ENCODE measurements at regions not wholly inside any gene's neighbourhood (a gene's known extent, or its start where the extent isn't known, plus 50 kb on each side); places are given as distances from the start of the nearest gene placed in this dataset.

DNA sequence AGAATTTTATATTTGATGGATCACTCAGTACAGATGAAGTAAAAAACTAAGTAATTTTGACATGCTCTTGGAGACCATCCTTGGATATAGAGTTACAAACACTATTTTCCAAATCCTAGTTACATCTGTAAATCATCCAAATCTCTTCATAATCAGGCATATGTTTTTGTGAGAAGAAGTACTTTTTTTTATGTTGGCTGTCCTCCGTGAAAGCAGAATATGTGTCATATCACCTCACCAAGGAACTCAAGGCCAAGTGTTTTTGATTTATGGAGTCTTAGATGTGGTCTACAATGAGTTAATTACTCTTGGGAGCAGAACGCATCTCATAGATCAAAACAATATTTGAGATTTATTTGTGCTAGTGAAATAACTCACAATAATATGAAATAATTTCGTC lies 416.5 kb upstream of the TGFBR2 start:
- no peak for TF ChIP-seq SIN3A (IDR thresholded peaks at IDR 0.05; ENCODE audit: borderline replicate concordance, insufficient read depth, low read depth, low read length)
- no peak for TF ChIP-seq TCF7L2 (IDR thresholded peaks at IDR 0.05; ENCODE audit: low read depth, low read length)
- TF ChIP-seq, protein P1, sequence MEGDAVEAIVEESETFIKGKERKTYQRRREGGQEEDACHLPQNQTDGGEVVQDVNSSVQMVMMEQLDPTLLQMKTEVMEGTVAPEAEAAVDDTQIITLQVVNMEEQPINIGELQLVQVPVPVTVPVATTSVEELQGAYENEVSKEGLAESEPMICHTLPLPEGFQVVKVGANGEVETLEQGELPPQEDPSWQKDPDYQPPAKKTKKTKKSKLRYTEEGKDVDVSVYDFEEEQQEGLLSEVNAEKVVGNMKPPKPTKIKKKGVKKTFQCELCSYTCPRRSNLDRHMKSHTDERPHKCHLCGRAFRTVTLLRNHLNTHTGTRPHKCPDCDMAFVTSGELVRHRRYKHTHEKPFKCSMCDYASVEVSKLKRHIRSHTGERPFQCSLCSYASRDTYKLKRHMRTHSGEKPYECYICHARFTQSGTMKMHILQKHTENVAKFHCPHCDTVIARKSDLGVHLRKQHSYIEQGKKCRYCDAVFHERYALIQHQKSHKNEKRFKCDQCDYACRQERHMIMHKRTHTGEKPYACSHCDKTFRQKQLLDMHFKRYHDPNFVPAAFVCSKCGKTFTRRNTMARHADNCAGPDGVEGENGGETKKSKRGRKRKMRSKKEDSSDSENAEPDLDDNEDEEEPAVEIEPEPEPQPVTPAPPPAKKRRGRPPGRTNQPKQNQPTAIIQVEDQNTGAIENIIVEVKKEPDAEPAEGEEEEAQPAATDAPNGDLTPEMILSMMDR (IDR thresholded peaks at IDR 0.05) = no peak
- no peak for TF ChIP-seq POLR2AphosphoS5 (IDR thresholded peaks at IDR 0.05; ENCODE audit: low read depth, low read length)
- TF ChIP-seq, protein P2, sequence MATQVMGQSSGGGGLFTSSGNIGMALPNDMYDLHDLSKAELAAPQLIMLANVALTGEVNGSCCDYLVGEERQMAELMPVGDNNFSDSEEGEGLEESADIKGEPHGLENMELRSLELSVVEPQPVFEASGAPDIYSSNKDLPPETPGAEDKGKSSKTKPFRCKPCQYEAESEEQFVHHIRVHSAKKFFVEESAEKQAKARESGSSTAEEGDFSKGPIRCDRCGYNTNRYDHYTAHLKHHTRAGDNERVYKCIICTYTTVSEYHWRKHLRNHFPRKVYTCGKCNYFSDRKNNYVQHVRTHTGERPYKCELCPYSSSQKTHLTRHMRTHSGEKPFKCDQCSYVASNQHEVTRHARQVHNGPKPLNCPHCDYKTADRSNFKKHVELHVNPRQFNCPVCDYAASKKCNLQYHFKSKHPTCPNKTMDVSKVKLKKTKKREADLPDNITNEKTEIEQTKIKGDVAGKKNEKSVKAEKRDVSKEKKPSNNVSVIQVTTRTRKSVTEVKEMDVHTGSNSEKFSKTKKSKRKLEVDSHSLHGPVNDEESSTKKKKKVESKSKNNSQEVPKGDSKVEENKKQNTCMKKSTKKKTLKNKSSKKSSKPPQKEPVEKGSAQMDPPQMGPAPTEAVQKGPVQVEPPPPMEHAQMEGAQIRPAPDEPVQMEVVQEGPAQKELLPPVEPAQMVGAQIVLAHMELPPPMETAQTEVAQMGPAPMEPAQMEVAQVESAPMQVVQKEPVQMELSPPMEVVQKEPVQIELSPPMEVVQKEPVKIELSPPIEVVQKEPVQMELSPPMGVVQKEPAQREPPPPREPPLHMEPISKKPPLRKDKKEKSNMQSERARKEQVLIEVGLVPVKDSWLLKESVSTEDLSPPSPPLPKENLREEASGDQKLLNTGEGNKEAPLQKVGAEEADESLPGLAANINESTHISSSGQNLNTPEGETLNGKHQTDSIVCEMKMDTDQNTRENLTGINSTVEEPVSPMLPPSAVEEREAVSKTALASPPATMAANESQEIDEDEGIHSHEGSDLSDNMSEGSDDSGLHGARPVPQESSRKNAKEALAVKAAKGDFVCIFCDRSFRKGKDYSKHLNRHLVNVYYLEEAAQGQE (IDR thresholded peaks at IDR 0.05; ENCODE audit: insufficient read depth in 1 of 2, low read depth in 2 of 2, low read length in 1 of 2) = no peak
- intact Hi-C loops (cut with micrococcal nuclease; ENCODE audit: unreplicated experiment) = loop anchor here (10.0 kb wide), 1 partner anchor 75 kb away; no protein-coding TSS in a partner anchor
- Histone ChIP-seq H3K4me1 (ENCODE audit: control insufficient read depth, insufficient read depth, low read length) (no peaks in the 10 kb centered on the region), H3K4me3 (ENCODE audit: low read depth in 2 of 2, low read length in 2 of 2) (no peak overlapping the region), H3K9me3 (ENCODE audit: control insufficient read depth, insufficient read depth, low read depth, low read length) (no peaks in the 10 kb centered on the region), H3K36me3 (ENCODE audit: control insufficient read depth, insufficient read depth, low read length) (no peaks in the 10 kb centered on the region), H3K27ac (ENCODE audit: low read length) (no peak overlapping the region), H3K27me3 (ENCODE audit: control insufficient read depth, insufficient read depth, low read length) (no peaks in the 10 kb centered on the region)
- ChIA-PET CTCF (no interaction called here), POLR2A (no interaction called here)
- in situ Hi-C loops (cut with HindIII; ENCODE audit: low pct_unique_long_range_greater_than_20kb, low sequenced_read_pairs) = no loop called here
- DNase-seq (ENCODE audit: low read depth, low spot score) (no peak), ATAC-seq (no peak)
- no TSS peak for BruUV-seq (replicated peaks)

DNA sequence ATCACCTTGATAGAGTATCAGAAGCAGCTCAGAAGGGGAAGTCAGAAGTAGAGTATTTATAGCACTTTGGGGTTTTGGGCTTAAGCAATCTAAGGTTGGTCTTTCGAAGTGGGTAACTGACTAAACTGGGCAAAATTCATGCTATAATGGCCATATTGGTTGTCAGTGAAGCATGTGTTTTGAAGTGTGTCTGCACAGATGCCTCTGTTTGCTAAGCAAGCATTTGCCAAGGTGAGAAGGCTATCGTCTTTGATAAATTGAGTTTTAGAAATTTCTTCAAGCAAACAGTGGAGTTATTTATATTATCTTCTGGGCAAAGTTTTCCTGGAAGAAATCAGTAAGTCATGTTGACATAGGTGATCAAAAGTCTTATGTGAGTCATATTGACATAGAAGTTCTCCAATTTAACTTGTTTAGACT lies 412.8 kb upstream of the TGFBR2 start:
- DNase-seq (ENCODE audit: low read depth, low spot score) (no peak), ATAC-seq (no peak)
- Histone ChIP-seq H3K4me3 (ENCODE audit: low read depth in 2 of 2, low read length in 2 of 2) (no peak overlapping the region), H3K4me1 (ENCODE audit: control insufficient read depth, insufficient read depth, low read length) (no peaks in the 10 kb centered on the region), H3K27me3 (ENCODE audit: control insufficient read depth, insufficient read depth, low read length) (no peaks in the 10 kb centered on the region), H3K36me3 (ENCODE audit: control insufficient read depth, insufficient read depth, low read length) (no peaks in the 10 kb centered on the region), H3K9me3 (ENCODE audit: control insufficient read depth, insufficient read depth, low read depth, low read length) (no peaks in the 10 kb centered on the region), H3K27ac (ENCODE audit: low read length) (no peak overlapping the region)
- intact Hi-C loops (cut with micrococcal nuclease; ENCODE audit: unreplicated experiment) = loop anchor here (10.0 kb wide), 1 partner anchor 79 kb away; no protein-coding TSS in a partner anchor
- in situ Hi-C loops (cut with HindIII; ENCODE audit: low pct_unique_long_range_greater_than_20kb, low sequenced_read_pairs) = no loop called here
- TF ChIP-seq TCF7L2 (IDR thresholded peaks at IDR 0.05; ENCODE audit: low read depth, low read length) (no peak), POLR2AphosphoS5 (IDR thresholded peaks at IDR 0.05; ENCODE audit: low read depth, low read length) (no peak), SIN3A (IDR thresholded peaks at IDR 0.05; ENCODE audit: borderline replicate concordance, insufficient read depth, low read depth, low read length) (no peak)
- TF ChIP-seq, protein P2 (IDR thresholded peaks at IDR 0.05; ENCODE audit: insufficient read depth in 1 of 2, low read depth in 2 of 2, low read length in 1 of 2) = no peak
- TF ChIP-seq, protein P1 (IDR thresholded peaks at IDR 0.05) = no peak
- POLR2A ChIA-PET = no interaction called here
- no TSS peak for BruUV-seq (replicated peaks)
- CTCF ChIA-PET = no interaction called here

Measured in Panc1 (cell line).